GM12878 (cell line): ENCODE measurements at regions not wholly inside any gene's neighbourhood (a gene's known extent, or its start where the extent isn't known, plus 50 kb on each side); places are given as distances from the start of the nearest gene placed in this dataset.

Experiments used
- POLR2AphosphoS5 ChIP-seq: IDR thresholded peaks from 2 replicates; pipeline ENCODE4 v1.6.1; 2011; ENCODE audit warnings: mild to moderate bottlenecking, low read length, inconsistent platforms
- USF2 ChIP-seq: IDR thresholded peaks from 2 replicates; pipeline ENCODE4 v1.6.1; 2011; ENCODE audit warnings: low read depth, low read length, improper control_type of control experiment, borderline replicate concordance

GRCh38 chr4:166422475-166422874 is 549.4 kb downstream of the TLL1 start:
- TF ChIP-seq USF2 (no peak), POLR2AphosphoS5 (no peak)
